Nephron progenitor cell (in vitro differentiated cells): ENCODE measurements at regions not wholly inside any gene's neighbourhood (a gene's known extent, or its start where the extent isn't known, plus 50 kb on each side); places are given as distances from the start of the nearest gene placed in this dataset.
"Not testable (repeated sequence)": the region's sequence is repeated elsewhere in the genome, so short reads cannot be mapped to it uniquely, and the experiment has no call there.

Experiments used
- DNase-seq: peaks from one replicate; pipeline ENCODE4 v3.0.0; 2021
- H3K27ac Mint-ChIP-seq: 2 replicates; pipeline ENCODE4 v1.8.0; 2021; ENCODE audit warnings: mild to moderate bottlenecking, moderate library complexity, mixed read lengths
- H3K27me3 Mint-ChIP-seq: 2 replicates; pipeline ENCODE4 v1.8.0; 2021; ENCODE audit warnings: mild to moderate bottlenecking, low read depth, mixed read lengths; ENCODE audit not compliant: poor library complexity
- H3K36me3 Mint-ChIP-seq: 2 replicates; pipeline ENCODE4 v1.8.0; 2021; ENCODE audit warnings: low read depth, mixed read lengths
- H3K4me1 Mint-ChIP-seq: 2 replicates; pipeline ENCODE4 v1.8.0; 2021; ENCODE audit warnings: mixed read lengths
- H3K4me3 Mint-ChIP-seq: 2 replicates; pipeline ENCODE4 v1.8.0; 2021; ENCODE audit warnings: mild to moderate bottlenecking, moderate library complexity, mixed read lengths
- H3K9me3 Mint-ChIP-seq: 2 replicates; pipeline ENCODE4 v1.8.0; 2021; ENCODE audit warnings: mild to moderate bottlenecking, moderate library complexity, mixed read lengths
- TF ChIP-seq, protein P1 (sequence below): fragments of 200-600 bp; sonication (generic); IDR thresholded peaks from 2 replicates; pipeline ENCODE4 v1.5.0; 2021; ENCODE audit warnings: antibody characterized with exemption

- Mint-ChIP-seq H3K27ac (no peak overlapping the region), H3K36me3 (no peaks in the 10 kb centered on the region), H3K4me3 (no peak overlapping the region), H3K4me1 (no peaks in the 10 kb centered on the region), H3K9me3 (no peaks in the 10 kb centered on the region), H3K27me3 (no peaks in the 10 kb centered on the region)
- TF ChIP-seq, protein P1, sequence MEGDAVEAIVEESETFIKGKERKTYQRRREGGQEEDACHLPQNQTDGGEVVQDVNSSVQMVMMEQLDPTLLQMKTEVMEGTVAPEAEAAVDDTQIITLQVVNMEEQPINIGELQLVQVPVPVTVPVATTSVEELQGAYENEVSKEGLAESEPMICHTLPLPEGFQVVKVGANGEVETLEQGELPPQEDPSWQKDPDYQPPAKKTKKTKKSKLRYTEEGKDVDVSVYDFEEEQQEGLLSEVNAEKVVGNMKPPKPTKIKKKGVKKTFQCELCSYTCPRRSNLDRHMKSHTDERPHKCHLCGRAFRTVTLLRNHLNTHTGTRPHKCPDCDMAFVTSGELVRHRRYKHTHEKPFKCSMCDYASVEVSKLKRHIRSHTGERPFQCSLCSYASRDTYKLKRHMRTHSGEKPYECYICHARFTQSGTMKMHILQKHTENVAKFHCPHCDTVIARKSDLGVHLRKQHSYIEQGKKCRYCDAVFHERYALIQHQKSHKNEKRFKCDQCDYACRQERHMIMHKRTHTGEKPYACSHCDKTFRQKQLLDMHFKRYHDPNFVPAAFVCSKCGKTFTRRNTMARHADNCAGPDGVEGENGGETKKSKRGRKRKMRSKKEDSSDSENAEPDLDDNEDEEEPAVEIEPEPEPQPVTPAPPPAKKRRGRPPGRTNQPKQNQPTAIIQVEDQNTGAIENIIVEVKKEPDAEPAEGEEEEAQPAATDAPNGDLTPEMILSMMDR, result no peak
- no peak for DNase-seq
These were observed 92.0 kb upstream of the CDC14C start for GRCh38 chr7:48832303-48832845.

DNA sequence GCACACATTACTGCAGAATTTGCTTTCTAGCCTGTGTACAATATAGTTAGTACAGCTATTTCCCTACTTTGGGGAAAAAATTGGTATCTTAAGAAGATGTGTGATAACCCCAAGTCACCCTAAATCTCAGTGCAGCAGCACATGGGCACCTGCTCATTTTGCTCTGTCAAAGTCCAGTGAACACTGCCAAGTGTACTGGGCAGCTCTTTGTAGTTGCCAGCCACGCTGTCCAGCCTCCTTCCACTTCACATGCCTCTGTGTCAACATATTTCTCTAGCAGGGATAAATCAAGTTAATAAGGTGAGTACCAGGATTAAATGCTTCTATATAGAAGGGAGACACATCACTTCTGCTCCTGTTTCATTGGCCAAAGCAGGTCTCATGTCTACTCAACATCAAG is 87.1 kb upstream of the CDC14C start:
- DNase-seq, result no peak
- Mint-ChIP-seq H3K36me3 (no peaks in the 10 kb centered on the region), H3K27me3 (no peaks in the 10 kb centered on the region), H3K9me3 (no peaks in the 10 kb centered on the region), H3K4me3 (no peak overlapping the region), H3K27ac (no peak overlapping the region), H3K4me1 (no peaks in the 10 kb centered on the region)
- TF ChIP-seq, protein P1, result no peak

GRCh38 chr7:48839108-48839507 is 85.2 kb upstream of the CDC14C start:
- Mint-ChIP-seq H3K36me3 (no peaks in the 10 kb centered on the region), H3K4me1 (no peaks in the 10 kb centered on the region), H3K9me3 (no peaks in the 10 kb centered on the region), H3K27me3 (no peaks in the 10 kb centered on the region), H3K4me3 (no peak overlapping the region), H3K27ac (no peak overlapping the region)
- TF ChIP-seq, protein P1, result no peak
- no peak for DNase-seq

GRCh38 chr7:48841739-48842138 is 82.6 kb upstream of the CDC14C start:
- peaks cover 4% of the 10 kb centered on the region for H3K36me3 Mint-ChIP-seq
- peaks cover 6% of the 10 kb centered on the region for H3K9me3 Mint-ChIP-seq
- H3K27me3 Mint-ChIP-seq, result no peaks in the 10 kb centered on the region
- no peak overlapping the region for H3K4me3 Mint-ChIP-seq
- no peak overlapping the region for H3K27ac Mint-ChIP-seq
- DNase-seq, result no peak
- H3K4me1 Mint-ChIP-seq, result no peaks in the 10 kb centered on the region
- TF ChIP-seq, protein P1, result no peak

DNA sequence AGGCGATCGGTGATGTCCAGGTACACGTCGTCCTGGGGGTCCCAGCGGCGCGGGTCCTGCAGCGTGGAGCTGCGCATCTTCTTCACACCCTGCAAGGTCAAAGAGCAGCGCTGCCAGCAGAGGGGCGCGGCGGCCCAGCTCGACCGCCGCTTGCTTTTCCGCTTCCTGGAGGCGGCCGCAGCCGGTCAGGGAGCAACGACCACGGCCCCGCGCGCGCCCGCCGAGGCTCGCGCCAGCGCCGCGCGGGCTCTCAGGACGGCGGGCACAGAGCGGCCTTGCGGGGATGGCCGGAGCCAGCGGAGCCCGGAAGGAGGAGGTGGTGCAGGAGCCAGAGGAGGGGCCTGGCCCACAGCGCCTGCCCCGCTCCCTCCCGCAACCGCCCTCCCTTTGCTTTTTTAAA is 76.4 kb upstream of the CDC14C start:
- H3K27me3 Mint-ChIP-seq, result no peaks in the 10 kb centered on the region
- no peak overlapping the region for H3K4me3 Mint-ChIP-seq
- no peak for DNase-seq
- H3K27ac Mint-ChIP-seq, result no peak overlapping the region
- peaks cover 6% of the 10 kb centered on the region for H3K9me3 Mint-ChIP-seq
- TF ChIP-seq, protein P1, result no peak
- peaks cover 4% of the 10 kb centered on the region for H3K36me3 Mint-ChIP-seq
- no peaks in the 10 kb centered on the region for H3K4me1 Mint-ChIP-seq

GRCh38 chr7:48860447-48860846 is 63.9 kb upstream of the CDC14C start:
- DNase-seq, H3K27me3 Mint-ChIP-seq, H3K4me1 Mint-ChIP-seq, H3K4me3 Mint-ChIP-seq, H3K27ac Mint-ChIP-seq: not testable (repeated sequence)
- Mint-ChIP-seq H3K36me3 (peaks cover 10% of the 10 kb centered on the region), H3K9me3 (peaks cover 31% of the 10 kb centered on the region)
